K562 (cell line): ENCODE measurements at regions not wholly inside any gene's neighbourhood (a gene's known extent, or its start where the extent isn't known, plus 50 kb on each side); places are given as distances from the start of the nearest gene placed in this dataset.

ENCODE experiments used
- EGR1 ChIP-seq: fragments of 450-650 bp; conservative IDR thresholded peaks from 2 replicates; pipeline ENCODE4 v1.6.1; 2017; ENCODE audit warnings: mild to moderate bottlenecking
- ZNF124 ChIP-seq: sonication (generic); formaldehyde crosslinking; IDR thresholded peaks from 2 replicates; pipeline ENCODE4 v1.8.1; 2022; ENCODE audit warnings: missing genetic modification reagents
- ZNF174 ChIP-seq: fragments of 250-450 bp; sonication (Bioruptor Pico); IDR thresholded peaks from 2 replicates; pipeline ENCODE4 v1.4.0; 2020; ENCODE audit warnings: mild to moderate bottlenecking
- TF ChIP-seq, protein P1 (sequence below): sonication (generic); formaldehyde crosslinking; IDR thresholded peaks from 2 replicates; pipeline ENCODE4 v1.5.0; 2020; ENCODE audit warnings: missing genetic modification reagents
- TF ChIP-seq, protein P2 (sequence below): sonication (generic); formaldehyde crosslinking; IDR thresholded peaks from 2 replicates; pipeline ENCODE4 v1.8.0; 2022; ENCODE audit warnings: mild to moderate bottlenecking, missing genetic modification reagents
- TF ChIP-seq, protein P3 (sequence below), 2 experiments: fragments of 450-650 bp in 1 of 2; sonication (generic) in 1 of 2; formaldehyde crosslinking in 1 of 2; IDR thresholded peaks; 2 replicates each; pipeline versions ENCODE4 v1.7.1 to v1.9.0; 2016 to 2022; ENCODE audit warnings: inconsistent platforms in 1 of 2, mild to moderate bottlenecking in 1 of 2, missing genetic modification reagents in 1 of 2
- TF ChIP-seq, protein P4 (sequence below), 3 experiments: IDR thresholded peaks in 2 of 3; conservative IDR thresholded peaks in 1 of 3; 2 replicates each; pipeline ENCODE4 v1.5.1; 2011 to 2012; ENCODE audit warnings: low read length in 3 of 3, mild to moderate bottlenecking in 3 of 3, control low read depth in 2 of 3, improper control_type of control experiment in 1 of 3, inconsistent platforms in 1 of 3, low read depth in 1 of 3, mixed read lengths in 1 of 3, moderate library complexity in 1 of 3; ENCODE audit not compliant: insufficient read depth in 2 of 3

DNA sequence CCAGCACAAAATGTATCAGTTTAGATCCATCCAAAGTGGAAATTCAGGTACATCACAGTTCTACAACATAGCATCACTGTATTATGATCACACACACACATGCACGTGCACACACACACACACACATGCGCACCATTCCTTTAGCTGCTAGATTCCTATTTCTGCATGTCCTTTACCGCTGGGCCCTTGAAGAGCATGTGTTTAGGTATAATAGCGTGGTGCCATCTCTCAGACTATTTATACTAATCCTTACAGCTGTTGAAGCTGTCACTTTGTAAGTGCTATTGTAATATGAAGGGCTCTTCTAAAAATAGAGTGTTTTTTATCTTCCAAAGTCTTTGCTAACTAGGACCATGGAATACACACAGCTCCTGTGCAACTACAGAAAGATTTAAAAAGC is 308.8 kb upstream of the TRPC7 start:
- no peak for TF ChIP-seq EGR1
- TF ChIP-seq ZNF124 (CRISPR knock-in tag): no peak
- TF ChIP-seq, protein P1, sequence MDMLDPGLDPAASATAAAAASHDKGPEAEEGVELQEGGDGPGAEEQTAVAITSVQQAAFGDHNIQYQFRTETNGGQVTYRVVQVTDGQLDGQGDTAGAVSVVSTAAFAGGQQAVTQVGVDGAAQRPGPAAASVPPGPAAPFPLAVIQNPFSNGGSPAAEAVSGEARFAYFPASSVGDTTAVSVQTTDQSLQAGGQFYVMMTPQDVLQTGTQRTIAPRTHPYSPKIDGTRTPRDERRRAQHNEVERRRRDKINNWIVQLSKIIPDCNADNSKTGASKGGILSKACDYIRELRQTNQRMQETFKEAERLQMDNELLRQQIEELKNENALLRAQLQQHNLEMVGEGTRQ (CRISPR knock-in tag): no peak
- TF ChIP-seq ZNF174 (CRISPR knock-in tag): no peak
- TF ChIP-seq, protein P2, sequence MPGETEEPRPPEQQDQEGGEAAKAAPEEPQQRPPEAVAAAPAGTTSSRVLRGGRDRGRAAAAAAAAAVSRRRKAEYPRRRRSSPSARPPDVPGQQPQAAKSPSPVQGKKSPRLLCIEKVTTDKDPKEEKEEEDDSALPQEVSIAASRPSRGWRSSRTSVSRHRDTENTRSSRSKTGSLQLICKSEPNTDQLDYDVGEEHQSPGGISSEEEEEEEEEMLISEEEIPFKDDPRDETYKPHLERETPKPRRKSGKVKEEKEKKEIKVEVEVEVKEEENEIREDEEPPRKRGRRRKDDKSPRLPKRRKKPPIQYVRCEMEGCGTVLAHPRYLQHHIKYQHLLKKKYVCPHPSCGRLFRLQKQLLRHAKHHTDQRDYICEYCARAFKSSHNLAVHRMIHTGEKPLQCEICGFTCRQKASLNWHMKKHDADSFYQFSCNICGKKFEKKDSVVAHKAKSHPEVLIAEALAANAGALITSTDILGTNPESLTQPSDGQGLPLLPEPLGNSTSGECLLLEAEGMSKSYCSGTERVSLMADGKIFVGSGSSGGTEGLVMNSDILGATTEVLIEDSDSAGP: no peak
- TF ChIP-seq, protein P3, sequence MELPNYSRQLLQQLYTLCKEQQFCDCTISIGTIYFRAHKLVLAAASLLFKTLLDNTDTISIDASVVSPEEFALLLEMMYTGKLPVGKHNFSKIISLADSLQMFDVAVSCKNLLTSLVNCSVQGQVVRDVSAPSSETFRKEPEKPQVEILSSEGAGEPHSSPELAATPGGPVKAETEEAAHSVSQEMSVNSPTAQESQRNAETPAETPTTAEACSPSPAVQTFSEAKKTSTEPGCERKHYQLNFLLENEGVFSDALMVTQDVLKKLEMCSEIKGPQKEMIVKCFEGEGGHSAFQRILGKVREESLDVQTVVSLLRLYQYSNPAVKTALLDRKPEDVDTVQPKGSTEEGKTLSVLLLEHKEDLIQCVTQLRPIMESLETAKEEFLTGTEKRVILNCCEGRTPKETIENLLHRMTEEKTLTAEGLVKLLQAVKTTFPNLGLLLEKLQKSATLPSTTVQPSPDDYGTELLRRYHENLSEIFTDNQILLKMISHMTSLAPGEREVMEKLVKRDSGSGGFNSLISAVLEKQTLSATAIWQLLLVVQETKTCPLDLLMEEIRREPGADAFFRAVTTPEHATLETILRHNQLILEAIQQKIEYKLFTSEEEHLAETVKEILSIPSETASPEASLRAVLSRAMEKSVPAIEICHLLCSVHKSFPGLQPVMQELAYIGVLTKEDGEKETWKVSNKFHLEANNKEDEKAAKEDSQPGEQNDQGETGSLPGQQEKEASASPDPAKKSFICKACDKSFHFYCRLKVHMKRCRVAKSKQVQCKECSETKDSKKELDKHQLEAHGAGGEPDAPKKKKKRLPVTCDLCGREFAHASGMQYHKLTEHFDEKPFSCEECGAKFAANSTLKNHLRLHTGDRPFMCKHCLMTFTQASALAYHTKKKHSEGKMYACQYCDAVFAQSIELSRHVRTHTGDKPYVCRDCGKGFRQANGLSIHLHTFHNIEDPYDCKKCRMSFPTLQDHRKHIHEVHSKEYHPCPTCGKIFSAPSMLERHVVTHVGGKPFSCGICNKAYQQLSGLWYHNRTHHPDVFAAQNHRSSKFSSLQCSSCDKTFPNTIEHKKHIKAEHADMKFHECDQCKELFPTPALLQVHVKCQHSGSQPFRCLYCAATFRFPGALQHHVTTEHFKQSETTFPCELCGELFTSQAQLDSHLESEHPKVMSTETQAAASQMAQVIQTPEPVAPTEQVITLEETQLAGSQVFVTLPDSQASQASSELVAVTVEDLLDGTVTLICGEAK (IDR thresholded peaks at IDR 0.05): no peak
- TF ChIP-seq, protein P3 (CRISPR knock-in tag; IDR thresholded peaks at IDR 0.05): no peak
- TF ChIP-seq, protein P4, sequence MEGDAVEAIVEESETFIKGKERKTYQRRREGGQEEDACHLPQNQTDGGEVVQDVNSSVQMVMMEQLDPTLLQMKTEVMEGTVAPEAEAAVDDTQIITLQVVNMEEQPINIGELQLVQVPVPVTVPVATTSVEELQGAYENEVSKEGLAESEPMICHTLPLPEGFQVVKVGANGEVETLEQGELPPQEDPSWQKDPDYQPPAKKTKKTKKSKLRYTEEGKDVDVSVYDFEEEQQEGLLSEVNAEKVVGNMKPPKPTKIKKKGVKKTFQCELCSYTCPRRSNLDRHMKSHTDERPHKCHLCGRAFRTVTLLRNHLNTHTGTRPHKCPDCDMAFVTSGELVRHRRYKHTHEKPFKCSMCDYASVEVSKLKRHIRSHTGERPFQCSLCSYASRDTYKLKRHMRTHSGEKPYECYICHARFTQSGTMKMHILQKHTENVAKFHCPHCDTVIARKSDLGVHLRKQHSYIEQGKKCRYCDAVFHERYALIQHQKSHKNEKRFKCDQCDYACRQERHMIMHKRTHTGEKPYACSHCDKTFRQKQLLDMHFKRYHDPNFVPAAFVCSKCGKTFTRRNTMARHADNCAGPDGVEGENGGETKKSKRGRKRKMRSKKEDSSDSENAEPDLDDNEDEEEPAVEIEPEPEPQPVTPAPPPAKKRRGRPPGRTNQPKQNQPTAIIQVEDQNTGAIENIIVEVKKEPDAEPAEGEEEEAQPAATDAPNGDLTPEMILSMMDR (IDR thresholded peaks at IDR 0.05 in 2 of 3, conservative IDR thresholded peaks at IDR 0.05 in 1 of 3; ENCODE audit: insufficient read depth in 2 of 3, low read depth in 1 of 3, low read length in 3 of 3): no peak
